ENCODE measurements at regions not wholly inside any gene's neighbourhood (a gene's known extent, or its start where the extent isn't known, plus 50 kb on each side); places are given as distances from the start of the nearest gene placed in this dataset.

- no peak for DNase-seq (ENCODE audit: low read depth)
- no peak overlapping the region for H3K4me3 ChIP-seq (ENCODE audit: low read depth, low read length)
- TF ChIP-seq, protein P1, sequence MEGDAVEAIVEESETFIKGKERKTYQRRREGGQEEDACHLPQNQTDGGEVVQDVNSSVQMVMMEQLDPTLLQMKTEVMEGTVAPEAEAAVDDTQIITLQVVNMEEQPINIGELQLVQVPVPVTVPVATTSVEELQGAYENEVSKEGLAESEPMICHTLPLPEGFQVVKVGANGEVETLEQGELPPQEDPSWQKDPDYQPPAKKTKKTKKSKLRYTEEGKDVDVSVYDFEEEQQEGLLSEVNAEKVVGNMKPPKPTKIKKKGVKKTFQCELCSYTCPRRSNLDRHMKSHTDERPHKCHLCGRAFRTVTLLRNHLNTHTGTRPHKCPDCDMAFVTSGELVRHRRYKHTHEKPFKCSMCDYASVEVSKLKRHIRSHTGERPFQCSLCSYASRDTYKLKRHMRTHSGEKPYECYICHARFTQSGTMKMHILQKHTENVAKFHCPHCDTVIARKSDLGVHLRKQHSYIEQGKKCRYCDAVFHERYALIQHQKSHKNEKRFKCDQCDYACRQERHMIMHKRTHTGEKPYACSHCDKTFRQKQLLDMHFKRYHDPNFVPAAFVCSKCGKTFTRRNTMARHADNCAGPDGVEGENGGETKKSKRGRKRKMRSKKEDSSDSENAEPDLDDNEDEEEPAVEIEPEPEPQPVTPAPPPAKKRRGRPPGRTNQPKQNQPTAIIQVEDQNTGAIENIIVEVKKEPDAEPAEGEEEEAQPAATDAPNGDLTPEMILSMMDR (IDR thresholded peaks at IDR 0.05; ENCODE audit: low read depth, low read length, missing control alignments), result no peak
These were observed 423.3 kb downstream of the RAPGEF2 start for GRCh38 chr4:159526172-159526571.

- DNase-seq (ENCODE audit: low read depth), result no peak
- H3K4me3 ChIP-seq (ENCODE audit: low read depth, low read length), result no peak overlapping the region
- TF ChIP-seq, protein P1 (IDR thresholded peaks at IDR 0.05; ENCODE audit: low read depth, low read length, missing control alignments), result no peak
These were observed 431.8 kb downstream of the RAPGEF2 start for GRCh38 chr4:159534655-159535054.

DNA sequence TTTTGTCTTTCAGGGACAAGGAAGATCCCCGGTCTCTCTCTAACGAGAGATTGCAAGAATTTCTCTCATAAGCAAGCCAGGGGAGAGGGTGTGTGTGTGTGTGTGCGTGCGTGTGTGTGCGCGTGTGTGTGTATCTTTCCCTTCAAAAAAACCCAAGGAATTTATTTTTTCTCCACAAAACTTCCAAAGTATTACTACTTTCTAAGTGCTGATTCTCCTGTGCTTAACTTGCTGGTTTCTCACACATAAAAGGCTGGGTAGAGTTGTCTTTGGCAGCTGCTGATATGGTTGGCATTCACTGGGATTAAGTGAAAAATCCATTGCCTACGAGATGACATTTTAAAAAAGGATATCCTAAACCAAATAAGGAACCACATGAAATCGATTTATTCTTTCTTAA lies 435.7 kb downstream of the RAPGEF2 start:
- DNase-seq (ENCODE audit: low read depth), result no peak

DNA sequence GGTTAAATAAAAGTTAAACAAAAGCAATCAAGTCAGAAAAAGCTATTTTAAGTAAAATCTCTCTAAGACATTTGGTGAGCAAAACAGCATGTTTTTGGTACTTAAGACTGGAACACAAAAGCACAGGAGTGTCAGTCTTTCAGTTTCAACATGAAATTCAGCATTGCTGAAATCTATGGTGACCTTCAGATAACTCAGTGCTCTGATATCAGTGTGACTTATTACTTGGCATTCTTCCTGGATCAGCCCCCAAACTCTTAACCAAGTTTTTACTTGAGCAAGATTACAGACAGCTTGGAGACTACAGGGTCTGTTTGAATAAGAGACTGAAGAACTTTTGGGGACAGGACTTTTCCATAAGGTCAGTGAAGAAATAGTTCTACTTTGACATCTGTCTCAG lies 437.2 kb downstream of the RAPGEF2 start:
- DNase-seq (ENCODE audit: low read depth), result no peak

More for the DNA sequence above, 435.7 kb downstream of the RAPGEF2 start:
- no peak overlapping the region for H3K4me3 ChIP-seq (ENCODE audit: low read depth, low read length)
- TF ChIP-seq, protein P1 (IDR thresholded peaks at IDR 0.05; ENCODE audit: low read depth, low read length, missing control alignments), result no peak

DNA sequence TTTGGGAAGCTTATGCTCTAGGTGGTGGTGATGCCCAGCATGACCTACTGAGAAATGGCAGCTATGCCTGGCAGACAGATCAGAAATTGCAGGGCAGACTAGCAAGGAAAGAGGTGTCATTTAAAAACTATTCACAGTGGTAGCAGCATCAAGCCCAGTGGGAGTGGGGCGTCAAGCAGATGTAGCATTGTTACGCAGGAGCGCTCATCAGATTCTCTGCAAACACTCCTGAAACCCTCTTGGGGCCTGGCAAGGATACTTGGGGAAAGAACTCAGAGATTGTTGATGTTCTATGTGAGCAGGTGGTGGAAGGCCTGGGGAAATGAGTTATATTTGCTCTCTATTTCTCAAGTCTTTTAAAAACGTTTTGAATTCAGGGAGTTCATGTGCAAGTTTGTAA lies 437.6 kb downstream of the RAPGEF2 start:
- H3K4me3 ChIP-seq (ENCODE audit: low read depth, low read length), result no peak overlapping the region
- no peak for DNase-seq (ENCODE audit: low read depth)
- TF ChIP-seq, protein P1 (IDR thresholded peaks at IDR 0.05; ENCODE audit: low read depth, low read length, missing control alignments), result no peak

More for the DNA sequence above, 437.2 kb downstream of the RAPGEF2 start:
- TF ChIP-seq, protein P1 (IDR thresholded peaks at IDR 0.05; ENCODE audit: low read depth, low read length, missing control alignments), result no peak
- no peak overlapping the region for H3K4me3 ChIP-seq (ENCODE audit: low read depth, low read length)

GRCh38 chr4:159541143-159541542 lies 438.3 kb downstream of the RAPGEF2 start:
- TF ChIP-seq, protein P1 (IDR thresholded peaks at IDR 0.05; ENCODE audit: low read depth, low read length, missing control alignments), result no peak
- no peak for DNase-seq (ENCODE audit: low read depth)
- no peak overlapping the region for H3K4me3 ChIP-seq (ENCODE audit: low read depth, low read length)

DNA sequence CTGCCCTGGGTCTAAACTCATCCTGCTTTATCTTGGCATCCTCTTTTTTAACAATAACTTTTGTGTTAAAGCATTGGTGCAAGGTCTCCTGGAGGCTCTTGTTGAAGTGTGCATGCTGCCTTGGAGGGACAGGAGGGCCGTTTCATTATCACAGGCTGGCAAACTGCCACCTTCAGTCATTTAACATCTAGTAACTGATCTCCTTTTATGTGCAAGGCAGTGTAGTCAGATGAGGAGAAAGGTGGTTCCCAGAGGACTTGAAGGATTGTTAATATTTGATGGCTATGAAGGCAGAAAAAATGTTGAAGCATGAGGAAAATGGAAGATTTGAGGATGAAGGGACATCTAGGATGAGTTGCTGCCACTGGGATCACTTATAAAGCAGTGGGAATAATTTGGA lies 439.4 kb downstream of the RAPGEF2 start:
- TF ChIP-seq, protein P1 (IDR thresholded peaks at IDR 0.05; ENCODE audit: low read depth, low read length, missing control alignments), result no peak
- no peak for DNase-seq (ENCODE audit: low read depth)
- no peak overlapping the region for H3K4me3 ChIP-seq (ENCODE audit: low read depth, low read length)
